Activated CD4-positive, alpha-beta T cell treated with anti-CD3 and anti-CD28 coated beads, Interleukin-2, amount 10 ng/mL, durations not matched to agents 7 days and 5 days (primary cell): ENCODE measurements at regions not wholly inside any gene's neighbourhood (a gene's known extent, or its start where the extent isn't known, plus 50 kb on each side); places are given as distances from the start of the nearest gene placed in this dataset.

Source experiments
- CTCF ChIA-PET: fragments of 350-600 bp; sonication (Branson Sonifier 250); formaldehyde crosslinking; loops from one replicate; lab custom pipeline; 2021; ENCODE audit warnings: antibody characterized with exemption; lab: Charles Lee
- POLR2A ChIA-PET: fragments of 350-600 bp; sonication (Branson Sonifier 250); formaldehyde crosslinking; loops from one replicate; lab custom pipeline; 2021; ENCODE audit warnings: antibody characterized with exemption; lab: Charles Lee
- DNase-seq: peaks from one replicate; pipeline ENCODE4 v3.0.0-alpha.2; 2020
- H3K27ac Mint-ChIP-seq: one replicate; pipeline ENCODE4 v1.8.0; 2021; ENCODE audit warnings: mild to moderate bottlenecking, moderate library complexity, mixed read lengths
- H3K27me3 Mint-ChIP-seq: one replicate; pipeline ENCODE4 v1.8.0; 2021; ENCODE audit warnings: mixed read lengths
- H3K36me3 Mint-ChIP-seq: one replicate; pipeline ENCODE4 v1.8.0; 2021; ENCODE audit warnings: low read depth, mixed read lengths
- H3K4me1 Mint-ChIP-seq: one replicate; pipeline ENCODE4 v1.8.0; 2021; ENCODE audit warnings: mixed read lengths
- H3K4me3 Mint-ChIP-seq: one replicate; pipeline ENCODE4 v1.8.0; 2021; ENCODE audit warnings: mild to moderate bottlenecking, moderate library complexity, mixed read lengths
- H3K9me3 Mint-ChIP-seq: one replicate; pipeline ENCODE4 v1.8.0; 2021; ENCODE audit warnings: mixed read lengths

DNA sequence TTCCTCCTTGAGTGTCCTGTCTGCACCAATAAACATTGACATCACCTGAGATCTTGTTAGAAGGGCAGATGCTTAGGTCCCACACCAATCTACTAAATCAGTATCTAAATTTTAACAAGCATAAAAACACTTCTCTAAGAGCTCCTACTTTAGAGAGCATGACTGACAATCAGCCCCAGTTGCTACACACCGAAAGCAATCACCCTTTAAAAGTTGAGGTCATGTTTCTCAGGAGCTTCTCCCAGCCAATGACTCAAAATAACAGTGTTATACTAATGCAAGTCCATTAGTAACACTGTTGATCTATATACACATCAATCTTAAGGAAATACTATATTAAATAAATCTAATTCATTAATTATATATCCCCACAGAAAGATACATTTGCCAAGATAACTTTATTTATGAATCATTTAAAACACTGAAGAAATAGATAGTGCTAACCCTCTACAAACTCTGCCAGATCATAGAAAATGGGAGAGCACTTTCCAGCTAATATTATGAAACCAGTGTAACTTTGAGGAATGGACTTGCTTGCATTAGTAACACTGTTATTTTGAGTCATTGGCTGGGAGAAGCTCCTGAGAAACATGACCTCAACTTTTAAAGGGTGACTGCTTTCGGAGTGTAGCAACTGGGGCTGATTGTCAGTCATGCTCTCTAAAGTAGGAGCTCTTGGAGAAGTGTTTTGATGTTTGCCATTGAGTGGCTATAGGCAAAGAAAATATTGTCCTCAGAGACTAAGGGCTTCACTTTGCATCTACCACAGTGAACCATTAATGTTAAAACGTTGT, 109.8 kb upstream of the HDX start:
- ChIA-PET CTCF (no interaction called here), POLR2A (no interaction called here)
- no peak for DNase-seq
- no peaks in the 10 kb centered on the region for H3K9me3 Mint-ChIP-seq
- no peaks in the 10 kb centered on the region for H3K36me3 Mint-ChIP-seq
- H3K27ac Mint-ChIP-seq, result no peak overlapping the region
- no peaks in the 10 kb centered on the region for H3K4me1 Mint-ChIP-seq
- H3K27me3 Mint-ChIP-seq, result no peaks in the 10 kb centered on the region
- H3K4me3 Mint-ChIP-seq, result no peak overlapping the region

- no peak overlapping the region for H3K27ac Mint-ChIP-seq
- no peak overlapping the region for H3K4me3 Mint-ChIP-seq
- CTCF ChIA-PET, result interaction anchor here (1.1 kb wide), 1 partner anchor 9 kb away, joined by 3 read pairs; no protein-coding TSS in a partner anchor
- H3K27me3 Mint-ChIP-seq, result no peaks in the 10 kb centered on the region
- DNase-seq, result no peak
- H3K36me3 Mint-ChIP-seq, result no peaks in the 10 kb centered on the region
- POLR2A ChIA-PET, result no interaction called here
- no peaks in the 10 kb centered on the region for H3K9me3 Mint-ChIP-seq
- no peaks in the 10 kb centered on the region for H3K4me1 Mint-ChIP-seq
Observed at GRCh38 chrX:84634201-84634782, 132.0 kb upstream of the HDX start.

DNA sequence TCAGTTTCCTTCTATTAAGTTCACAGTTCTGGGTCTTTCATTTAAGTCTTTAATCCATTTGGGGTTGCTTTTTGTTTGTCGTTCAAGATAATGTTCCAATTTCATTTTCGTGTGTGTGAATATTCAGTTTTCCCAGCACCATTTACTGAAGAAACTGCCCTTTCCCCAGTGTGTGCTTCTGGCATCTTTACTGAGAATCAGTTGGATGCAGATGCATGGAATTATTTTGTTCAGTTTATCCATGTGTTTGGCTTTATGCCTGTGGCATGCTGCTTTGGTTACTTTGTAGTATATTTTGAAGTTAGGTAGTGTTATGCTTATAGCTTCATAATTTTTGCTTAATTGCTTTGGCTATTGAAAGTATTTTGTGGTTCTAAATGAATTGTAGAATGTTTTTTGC, 163.8 kb upstream of the HDX start:
- no peaks in the 10 kb centered on the region for H3K36me3 Mint-ChIP-seq
- no peaks in the 10 kb centered on the region for H3K9me3 Mint-ChIP-seq
- no peaks in the 10 kb centered on the region for H3K27me3 Mint-ChIP-seq
- POLR2A ChIA-PET, result no interaction called here
- CTCF ChIA-PET, result interaction anchor here (0.6 kb wide), 1 partner anchor 1772 kb away, joined by 5 read pairs; no protein-coding TSS in a partner anchor
- no peak for DNase-seq
- H3K4me1 Mint-ChIP-seq, result no peaks in the 10 kb centered on the region
- no peak overlapping the region for H3K4me3 Mint-ChIP-seq
- no peak overlapping the region for H3K27ac Mint-ChIP-seq

DNA sequence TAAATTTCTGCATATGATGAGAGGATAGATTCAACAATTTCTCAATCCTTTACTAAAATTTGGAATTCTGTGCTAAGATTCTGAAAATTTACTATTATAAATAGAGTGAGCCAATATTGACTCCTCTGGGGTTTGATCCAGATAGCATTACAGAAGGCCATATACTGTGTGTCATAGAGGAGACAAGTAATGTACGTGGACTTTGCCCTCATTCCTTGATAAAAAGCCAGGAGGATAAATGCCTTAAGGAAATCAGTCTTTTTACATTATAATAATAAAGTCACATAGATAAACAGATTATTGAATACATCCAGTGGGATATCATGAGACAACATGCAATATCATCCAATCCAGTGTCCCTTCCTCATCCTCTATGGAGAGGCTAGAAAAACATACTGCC, 188.0 kb upstream of the HDX start:
- H3K27ac Mint-ChIP-seq, result no peak overlapping the region
- no peak for DNase-seq
- no peaks in the 10 kb centered on the region for H3K36me3 Mint-ChIP-seq
- no peak overlapping the region for H3K4me3 Mint-ChIP-seq
- POLR2A ChIA-PET, result no interaction called here
- peaks cover 2% of the 10 kb centered on the region for H3K9me3 Mint-ChIP-seq
- no peaks in the 10 kb centered on the region for H3K4me1 Mint-ChIP-seq
- CTCF ChIA-PET, result no interaction called here
- H3K27me3 Mint-ChIP-seq, result no peaks in the 10 kb centered on the region

GRCh38 chrX:84709987-84710386, 207.7 kb upstream of the HDX start:
- H3K27ac Mint-ChIP-seq, result no peak overlapping the region
- no peak overlapping the region for H3K4me3 Mint-ChIP-seq
- POLR2A ChIA-PET, result no interaction called here
- H3K36me3 Mint-ChIP-seq, result no peaks in the 10 kb centered on the region
- CTCF ChIA-PET, result no interaction called here
- H3K9me3 Mint-ChIP-seq, result no peaks in the 10 kb centered on the region
- H3K27me3 Mint-ChIP-seq, result no peaks in the 10 kb centered on the region
- H3K4me1 Mint-ChIP-seq, result no peaks in the 10 kb centered on the region
- no peak for DNase-seq

DNA sequence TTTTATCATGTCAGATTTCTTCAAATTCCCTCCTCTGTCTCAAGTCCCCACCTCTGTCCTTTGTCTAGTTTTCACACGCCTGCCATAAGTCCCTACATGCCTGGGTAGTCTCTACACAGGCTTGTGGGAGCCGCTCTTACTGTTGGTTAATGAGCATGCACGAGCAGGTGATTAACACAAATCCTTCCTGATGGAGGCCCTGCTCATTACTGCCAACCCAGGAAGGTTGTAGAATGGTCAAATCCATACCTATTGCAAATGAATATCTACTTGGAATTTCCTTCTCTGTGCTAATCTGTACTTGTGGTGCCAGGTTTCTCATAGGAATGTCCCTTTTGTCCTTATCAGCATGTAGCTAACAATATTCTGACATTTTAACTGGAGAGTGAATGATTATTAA, 208.4 kb upstream of the HDX start:
- H3K27ac Mint-ChIP-seq, result no peak overlapping the region
- H3K9me3 Mint-ChIP-seq, result no peaks in the 10 kb centered on the region
- ChIA-PET CTCF (no interaction called here), POLR2A (no interaction called here)
- no peak for DNase-seq
- no peaks in the 10 kb centered on the region for H3K36me3 Mint-ChIP-seq
- H3K27me3 Mint-ChIP-seq, result no peaks in the 10 kb centered on the region
- no peaks in the 10 kb centered on the region for H3K4me1 Mint-ChIP-seq
- H3K4me3 Mint-ChIP-seq, result no peak overlapping the region

DNA sequence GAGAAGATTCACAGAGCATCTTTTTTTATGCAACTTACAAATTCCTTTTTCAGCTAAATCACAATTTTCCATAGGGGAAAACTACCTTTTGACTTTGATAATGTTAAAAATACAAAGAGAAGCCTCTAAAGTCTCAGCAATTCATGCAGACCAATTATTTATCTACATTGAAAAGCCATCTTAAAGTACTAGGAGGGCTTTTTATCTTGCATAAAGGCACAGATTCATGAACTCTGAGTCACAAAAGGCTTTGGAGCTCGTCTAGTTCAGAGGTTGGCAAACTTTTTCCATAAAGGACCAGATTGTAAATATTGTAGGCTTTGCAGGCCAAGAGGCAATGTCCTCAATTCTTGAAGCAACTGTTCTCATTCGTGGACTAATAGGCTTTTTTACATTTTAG, 210.4 kb upstream of the HDX start:
- Mint-ChIP-seq H3K27ac (no peak overlapping the region), H3K9me3 (no peaks in the 10 kb centered on the region), H3K27me3 (no peaks in the 10 kb centered on the region), H3K4me1 (no peaks in the 10 kb centered on the region), H3K4me3 (no peak overlapping the region), H3K36me3 (no peaks in the 10 kb centered on the region)
- CTCF ChIA-PET, result no interaction called here
- no peak for DNase-seq
- POLR2A ChIA-PET, result no interaction called here

- Mint-ChIP-seq H3K36me3 (no peaks in the 10 kb centered on the region), H3K4me3 (no peak overlapping the region), H3K27me3 (no peaks in the 10 kb centered on the region), H3K4me1 (no peaks in the 10 kb centered on the region), H3K9me3 (no peaks in the 10 kb centered on the region), H3K27ac (no peak overlapping the region)
- ChIA-PET POLR2A (no interaction called here), CTCF (no interaction called here)
- no peak for DNase-seq
Observed at GRCh38 chrX:84715315-84715714, 213.1 kb upstream of the HDX start.

GRCh38 chrX:84717343-84717742, 215.1 kb upstream of the HDX start:
- CTCF ChIA-PET, result no interaction called here
- H3K27me3 Mint-ChIP-seq, result no peaks in the 10 kb centered on the region
- no peak overlapping the region for H3K27ac Mint-ChIP-seq
- no peaks in the 10 kb centered on the region for H3K9me3 Mint-ChIP-seq
- no peak overlapping the region for H3K4me3 Mint-ChIP-seq
- H3K4me1 Mint-ChIP-seq, result no peaks in the 10 kb centered on the region
- no peak for DNase-seq
- H3K36me3 Mint-ChIP-seq, result no peaks in the 10 kb centered on the region
- POLR2A ChIA-PET, result no interaction called here

- H3K36me3 Mint-ChIP-seq, result no peaks in the 10 kb centered on the region
- H3K9me3 Mint-ChIP-seq, result no peaks in the 10 kb centered on the region
- H3K4me3 Mint-ChIP-seq, result no peak overlapping the region
- ChIA-PET CTCF (no interaction called here), POLR2A (no interaction called here)
- no peaks in the 10 kb centered on the region for H3K27me3 Mint-ChIP-seq
- H3K4me1 Mint-ChIP-seq, result no peaks in the 10 kb centered on the region
- no peak overlapping the region for H3K27ac Mint-ChIP-seq
- no peak for DNase-seq
Observed at GRCh38 chrX:84721416-84721815, 219.2 kb upstream of the HDX start.

- H3K4me3 Mint-ChIP-seq, result no peak overlapping the region
- no peaks in the 10 kb centered on the region for H3K27me3 Mint-ChIP-seq
- no peak overlapping the region for H3K27ac Mint-ChIP-seq
- no peak for DNase-seq
- no peaks in the 10 kb centered on the region for H3K4me1 Mint-ChIP-seq
- H3K36me3 Mint-ChIP-seq, result no peaks in the 10 kb centered on the region
- ChIA-PET CTCF (no interaction called here), POLR2A (no interaction called here)
- H3K9me3 Mint-ChIP-seq, result no peaks in the 10 kb centered on the region
Observed at GRCh38 chrX:84724576-84724975, 222.3 kb upstream of the HDX start.

DNA sequence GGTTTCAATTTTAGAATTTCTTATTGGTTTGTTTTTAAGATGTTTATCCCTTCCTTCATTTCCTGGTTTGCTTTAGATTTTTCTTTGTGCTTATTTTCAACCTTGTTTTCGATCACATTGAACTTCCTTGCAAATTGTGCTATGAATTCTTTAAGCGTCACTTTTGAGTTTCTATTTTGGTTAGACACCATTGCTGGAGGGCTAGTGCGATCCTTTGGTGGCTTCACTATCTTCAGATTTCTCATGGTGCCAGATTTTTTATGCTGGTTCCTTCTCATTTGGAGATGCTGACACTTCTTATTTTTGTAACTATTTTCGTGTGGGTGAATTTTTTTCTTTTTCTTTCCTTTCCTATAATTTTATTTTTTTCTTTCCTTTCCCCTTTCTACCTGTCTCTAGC, 227.2 kb upstream of the HDX start:
- H3K9me3 Mint-ChIP-seq, result no peaks in the 10 kb centered on the region
- no peaks in the 10 kb centered on the region for H3K36me3 Mint-ChIP-seq
- H3K4me1 Mint-ChIP-seq, result no peaks in the 10 kb centered on the region
- H3K27me3 Mint-ChIP-seq, result no peaks in the 10 kb centered on the region
- H3K27ac Mint-ChIP-seq, result no peak overlapping the region
- ChIA-PET POLR2A (no interaction called here), CTCF (no interaction called here)
- DNase-seq, result no peak
- H3K4me3 Mint-ChIP-seq, result no peak overlapping the region

- POLR2A ChIA-PET, result no interaction called here
- Mint-ChIP-seq H3K27me3 (no peaks in the 10 kb centered on the region), H3K27ac (no peak overlapping the region), H3K9me3 (no peaks in the 10 kb centered on the region), H3K4me1 (no peaks in the 10 kb centered on the region), H3K36me3 (no peaks in the 10 kb centered on the region), H3K4me3 (no peak overlapping the region)
- DNase-seq, result peak; percentile 5
- CTCF ChIA-PET, result no interaction called here
Observed at GRCh38 chrX:84729809-84730208, 227.6 kb upstream of the HDX start.

- Mint-ChIP-seq H3K4me1 (no peaks in the 10 kb centered on the region), H3K27me3 (no peaks in the 10 kb centered on the region), H3K36me3 (no peaks in the 10 kb centered on the region), H3K27ac (no peak overlapping the region), H3K4me3 (no peak overlapping the region), H3K9me3 (no peaks in the 10 kb centered on the region)
- ChIA-PET POLR2A (no interaction called here), CTCF (no interaction called here)
- DNase-seq, result no peak
Observed at GRCh38 chrX:84735025-84735424, 232.8 kb upstream of the HDX start.
